Common myeloid progenitor, CD34-positive (primary cell): ENCODE measurements at regions not wholly inside any gene's neighbourhood (a gene's known extent, or its start where the extent isn't known, plus 50 kb on each side); places are given as distances from the start of the nearest gene placed in this dataset.

Source experiments
- CTCF ChIA-PET: fragments of 350-600 bp; sonication (Branson Sonifier 250); formaldehyde crosslinking; loops from one replicate; lab custom pipeline; 2021; ENCODE audit warnings: antibody characterized with exemption; lab: Charles Lee
- POLR2A ChIA-PET: fragments of 350-600 bp; sonication (Branson Sonifier 250); formaldehyde crosslinking; loops from one replicate; lab custom pipeline; 2021; ENCODE audit warnings: antibody characterized with exemption; lab: Charles Lee
- DNase-seq, 3 donors: peaks; one replicate each; pipeline versions ENCODE4 v3.0.0 to v3.0.0-alpha.2; 2013
- H3K27ac ChIP-seq, 2 experiments: 1 replicate in 1 of 2; 2 replicates in 1 of 2; pipeline ENCODE4 v1.7.0; 2013; ENCODE audit warnings: inconsistent platforms in 2 of 2, low read length in 2 of 2, mild to moderate bottlenecking in 2 of 2, low read depth in 1 of 2, moderate library complexity in 1 of 2; ENCODE audit not compliant: severe bottlenecking in 2 of 2, insufficient read depth in 1 of 2, poor library complexity in 1 of 2
- H3K27me3 ChIP-seq, 5 experiments: replicated peaks in 2 of 5; 1 replicate in 3 of 5; 2 replicates in 2 of 5; pipeline versions ENCODE4 v1.6.1 to v1.7.0; 2013; ENCODE audit warnings: low read length in 4 of 5, mild to moderate bottlenecking in 2 of 5, moderate library complexity in 2 of 5, inconsistent platforms in 1 of 5; ENCODE audit not compliant: insufficient read depth in 5 of 5, control insufficient read depth in 4 of 5
- H3K36me3 ChIP-seq, 4 experiments: 1 replicate in 2 of 4; 2 replicates in 2 of 4; pipeline versions ENCODE4 v1.6.1 to v1.7.0; 2013; ENCODE audit warnings: low read length in 3 of 4, control low read depth in 1 of 4, mild to moderate bottlenecking in 1 of 4; ENCODE audit not compliant: control insufficient read depth in 4 of 4, insufficient read depth in 4 of 4
- H3K4me1 ChIP-seq, 4 experiments: 1 replicate in 3 of 4; 2 replicates in 1 of 4; pipeline versions ENCODE4 v1.6.1 to v1.7.1; 2013; ENCODE audit warnings: low read length in 3 of 4, mild to moderate bottlenecking in 3 of 4, control low read depth in 1 of 4, inconsistent platforms in 1 of 4, moderate library complexity in 1 of 4; ENCODE audit not compliant: control insufficient read depth in 4 of 4, insufficient read depth in 4 of 4; ENCODE audit errors: control extremely low read depth in 1 of 4
- H3K4me3 ChIP-seq, 7 experiments: 1 replicate in 4 of 7; 2 replicates in 3 of 7; pipeline versions ENCODE4 v1.5.1 to v1.7.0; 2013; ENCODE audit warnings: mild to moderate bottlenecking in 7 of 7, low read length in 6 of 7, moderate library complexity in 6 of 7, inconsistent platforms in 2 of 7, low read depth in 2 of 7, control low read depth in 1 of 7; ENCODE audit not compliant: insufficient read depth in 4 of 7, control insufficient read depth in 1 of 7; ENCODE audit errors: extremely low read depth in 1 of 7
- H3K9me3 ChIP-seq, 5 experiments: 1 replicate in 4 of 5; 2 replicates in 1 of 5; pipeline versions ENCODE4 v1.6.1 to v1.7.1; 2013; ENCODE audit warnings: low read length in 4 of 5, mild to moderate bottlenecking in 2 of 5, inconsistent platforms in 1 of 5, low read depth in 1 of 5, moderate library complexity in 1 of 5; ENCODE audit not compliant: control insufficient read depth in 4 of 5, insufficient read depth in 2 of 5; ENCODE audit errors: control extremely low read depth in 1 of 5
- WGBS: methylation state at CpG from one replicate; pipeline ENCODE4 v1.1.5; 2013; ENCODE audit not compliant: insufficient coverage; 5-methylcytosine and 5-hydroxymethylcytosine counted together

- WGBS = 67% methylated on average over 2 of the region's 2 CpGs
- Histone ChIP-seq H3K9me3 (no peaks in the 10 kb centered on the region), H3K27me3 (no peaks in the 10 kb centered on the region), H3K4me3 (no peak overlapping the region), H3K36me3 (no peaks in the 10 kb centered on the region), H3K27ac (no peak overlapping the region), H3K4me1 (no peaks in the 10 kb centered on the region)
- ChIA-PET POLR2A (no interaction called here), CTCF (no interaction called here)
- DNase-seq = no peak
Measured at GRCh38 chr10:90602862-90603610, 254.8 kb downstream of the HTR7 start.

DNA sequence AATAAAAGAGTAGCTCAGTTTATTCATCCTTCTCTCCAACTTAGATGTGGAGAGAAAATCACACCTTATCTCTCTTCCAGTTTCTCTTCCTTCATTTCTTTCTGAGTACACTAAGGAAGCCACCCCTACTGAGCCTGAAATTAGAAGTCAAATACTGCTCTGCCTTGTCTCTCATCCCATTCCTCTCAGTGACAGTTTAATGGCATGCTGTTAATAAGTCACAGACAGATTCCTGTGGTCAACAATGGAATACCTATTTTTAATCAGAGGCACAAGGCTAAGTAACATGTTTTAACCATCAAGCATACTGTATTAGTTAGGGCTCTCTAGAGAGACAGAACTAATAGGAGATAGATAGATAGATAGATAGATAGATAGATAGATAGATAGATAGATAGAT is 253.2 kb downstream of the HTR7 start:
- H3K27me3 ChIP-seq = no peaks in the 10 kb centered on the region
- POLR2A ChIA-PET = no interaction called here
- CTCF ChIA-PET = no interaction called here
- H3K4me1 ChIP-seq = no peaks in the 10 kb centered on the region
- no peak for DNase-seq
- no peaks in the 10 kb centered on the region for H3K36me3 ChIP-seq
- no peak overlapping the region for H3K4me3 ChIP-seq
- H3K9me3 ChIP-seq = no peaks in the 10 kb centered on the region
- H3K27ac ChIP-seq = no peak overlapping the region

- H3K4me3 ChIP-seq = no peak overlapping the region
- WGBS = no CpG with 5 or more reads among the region's 3 CpGs
- CTCF ChIA-PET = no interaction called here
Measured at GRCh38 chr10:90605506-90605905, 252.3 kb downstream of the HTR7 start.

DNA sequence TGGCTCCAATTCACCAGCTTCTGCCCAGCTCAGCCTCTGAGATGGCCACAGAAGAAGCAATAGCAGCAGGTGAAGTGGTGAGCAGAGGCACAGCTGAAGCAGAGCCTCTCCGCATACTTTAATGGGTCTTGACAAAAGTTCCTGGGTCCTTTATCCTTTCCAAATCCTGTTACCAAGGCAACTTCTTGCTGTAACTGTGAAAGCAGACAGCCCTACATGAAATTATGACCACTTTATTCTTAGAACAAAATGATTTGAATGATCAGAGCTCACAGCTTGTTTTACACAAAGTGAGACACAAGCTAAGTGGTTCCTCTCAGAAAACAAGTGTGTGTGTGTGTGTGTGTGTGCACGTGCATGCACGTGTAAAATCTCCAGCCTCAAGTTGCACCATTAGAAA is 245.6 kb downstream of the HTR7 start:
- 100% methylated on average over 1 of the region's 3 CpGs for WGBS
- DNase-seq = no peak
- H3K4me3 ChIP-seq = no peak overlapping the region
- no peaks in the 10 kb centered on the region for H3K36me3 ChIP-seq
- H3K27me3 ChIP-seq = peaks cover 0 to 4% (median 0%) of the 10 kb centered on the region in 5 experiments
- POLR2A ChIA-PET = no interaction called here
- no peaks in the 10 kb centered on the region for H3K9me3 ChIP-seq
- H3K4me1 ChIP-seq = no peaks in the 10 kb centered on the region
- CTCF ChIA-PET = interaction anchor here (1.4 kb wide), 1 partner anchor 17 kb away, joined by 3 read pairs; no protein-coding TSS in a partner anchor
- H3K27ac ChIP-seq = no peak overlapping the region

More at GRCh38 chr10:90605506-90605905, 252.3 kb downstream of the HTR7 start:
- no peaks in the 10 kb centered on the region for H3K4me1 ChIP-seq
- H3K27ac ChIP-seq = no peak overlapping the region
- POLR2A ChIA-PET = no interaction called here
- no peak for DNase-seq
- no peaks in the 10 kb centered on the region for H3K9me3 ChIP-seq
- no peaks in the 10 kb centered on the region for H3K36me3 ChIP-seq
- no peaks in the 10 kb centered on the region for H3K27me3 ChIP-seq

GRCh38 chr10:90614631-90615030 is 243.2 kb downstream of the HTR7 start:
- ChIA-PET CTCF (no interaction called here), POLR2A (no interaction called here)
- Histone ChIP-seq H3K27me3 (peaks cover 0 to 4% (median 0%) of the 10 kb centered on the region in 5 experiments), H3K36me3 (no peaks in the 10 kb centered on the region), H3K4me1 (no peaks in the 10 kb centered on the region), H3K27ac (no peak overlapping the region), H3K4me3 (no peak overlapping the region), H3K9me3 (no peaks in the 10 kb centered on the region)
- 100% methylated on average over 1 of the region's 1 CpG for WGBS
- DNase-seq = no peak

- H3K27me3 ChIP-seq = peaks cover 0 to 4% (median 2%) of the 10 kb centered on the region in 5 experiments
- no peak for DNase-seq
- no peaks in the 10 kb centered on the region for H3K9me3 ChIP-seq
- 30% methylated on average over 2 of the region's 2 CpGs for WGBS
- no peak overlapping the region for H3K27ac ChIP-seq
- H3K4me1 ChIP-seq = no peaks in the 10 kb centered on the region
- H3K36me3 ChIP-seq = no peaks in the 10 kb centered on the region
- POLR2A ChIA-PET = no interaction called here
- CTCF ChIA-PET = no interaction called here
- H3K4me3 ChIP-seq = no peak overlapping the region
Measured at GRCh38 chr10:90621577-90621976, 236.3 kb downstream of the HTR7 start.

DNA sequence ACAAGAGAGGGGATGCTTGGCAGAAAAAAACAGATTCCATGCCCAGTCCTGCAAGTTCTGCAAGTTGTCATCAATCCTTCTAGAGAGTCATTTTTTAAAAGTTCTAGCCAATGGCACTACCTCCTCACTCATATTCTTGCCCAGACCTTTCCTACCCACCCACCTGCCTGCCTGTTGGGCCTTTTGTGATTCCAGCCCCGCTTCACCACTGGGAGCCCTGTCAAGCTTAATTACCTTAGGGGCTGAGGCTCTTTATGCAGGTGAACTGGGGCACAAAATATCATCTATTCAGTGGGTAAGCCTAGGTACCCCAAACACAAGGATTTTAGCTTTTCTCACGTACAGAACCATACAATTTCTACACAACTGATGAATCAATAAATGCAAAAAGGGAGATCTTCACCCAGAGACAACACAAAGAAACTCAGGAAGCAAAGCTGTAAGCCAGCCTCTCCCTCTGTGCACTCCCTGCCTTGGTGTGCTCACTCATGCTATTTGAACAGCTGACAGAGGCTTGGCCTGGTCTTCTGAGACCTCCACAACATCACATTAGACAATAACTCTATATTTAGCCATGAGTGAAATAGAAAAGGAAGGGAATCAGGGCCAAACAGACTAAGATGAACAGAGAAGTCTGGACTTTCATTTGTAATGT is 222.6 kb downstream of the HTR7 start:
- no peak for DNase-seq
- H3K27ac ChIP-seq = no peak overlapping the region
- ChIA-PET CTCF (no interaction called here), POLR2A (no interaction called here)
- H3K4me3 ChIP-seq = no peak overlapping the region
- H3K4me1 ChIP-seq = no peaks in the 10 kb centered on the region
- 79% methylated on average over 2 of the region's 2 CpGs for WGBS
- peaks cover 0 to 2% (median 0%) of the 10 kb centered on the region in 5 experiments for H3K27me3 ChIP-seq
- no peaks in the 10 kb centered on the region for H3K36me3 ChIP-seq
- no peaks in the 10 kb centered on the region for H3K9me3 ChIP-seq
